ENCODE measurements at regions not wholly inside any gene's neighbourhood (a gene's known extent, or its start where the extent isn't known, plus 50 kb on each side); places are given as distances from the start of the nearest gene placed in this dataset.

DNA sequence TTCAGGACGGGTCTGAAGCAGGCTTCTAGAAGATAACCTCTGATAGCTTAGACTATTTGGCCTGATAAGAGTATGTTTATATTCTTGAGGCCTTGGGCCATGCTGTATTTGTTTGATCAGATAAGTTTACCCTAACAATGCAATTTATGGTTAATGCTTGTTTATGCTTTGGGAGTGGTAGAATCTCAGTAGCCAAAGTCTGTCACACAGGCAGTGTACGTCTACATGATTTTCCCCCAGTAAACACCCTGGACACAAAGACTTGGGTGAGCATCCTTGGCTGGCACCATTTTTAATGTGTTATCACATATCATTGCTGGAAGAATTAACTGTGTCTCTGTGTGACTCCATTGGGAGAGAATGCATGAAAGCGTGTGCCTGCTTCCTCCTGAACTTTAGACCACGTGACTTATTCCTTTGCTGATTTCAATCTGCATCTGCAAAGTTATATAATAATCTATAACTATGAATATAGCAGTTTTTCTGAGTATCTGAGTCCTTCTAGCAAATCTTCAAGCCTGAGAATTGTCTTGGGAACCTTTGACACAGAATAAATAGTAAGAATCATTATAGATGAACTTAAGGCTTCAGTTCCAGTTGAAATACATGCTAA lies 172.4 kb downstream of the CASP12 start:
- Histone ChIP-seq H3K4me2 (ENCODE audit: low read depth, low read length, poor library complexity, severe bottlenecking) (no peak overlapping the region), H3K9ac (ENCODE audit: low read depth, low read length, poor library complexity, severe bottlenecking) (no peak overlapping the region), H3K9me2 (replicated peaks; ENCODE audit: low read depth, low read length) (no peaks in the 10 kb centered on the region), H3K27me3 (ENCODE audit: insufficient read depth, low read length, poor library complexity, severe bottlenecking) (no peaks in the 10 kb centered on the region), H3K9me3 (ENCODE audit: insufficient read depth, low read depth, low read length) (peaks cover 8% of the 10 kb centered on the region; the same call in 1 of the 2 replicates), H2AFZ (ENCODE audit: low read length) (no peak overlapping the region), H3K4me3 (ENCODE audit: low read length, poor library complexity, severe bottlenecking) (no peak overlapping the region), H4K20me1 (ENCODE audit: insufficient read depth, low read length, poor library complexity, severe bottlenecking) (no peaks in the 10 kb centered on the region), H3F3A (ENCODE audit: low read depth) (no peaks in the 10 kb centered on the region), H3K36me3 (ENCODE audit: insufficient read depth, low read length) (no peaks in the 10 kb centered on the region), H3K79me2 (ENCODE audit: insufficient read depth, low read length) (no peaks in the 10 kb centered on the region), H3K4me1 (ENCODE audit: insufficient read depth, low read length, poor library complexity, severe bottlenecking) (peaks cover 23% of the 10 kb centered on the region)
- TF ChIP-seq, protein P1, sequence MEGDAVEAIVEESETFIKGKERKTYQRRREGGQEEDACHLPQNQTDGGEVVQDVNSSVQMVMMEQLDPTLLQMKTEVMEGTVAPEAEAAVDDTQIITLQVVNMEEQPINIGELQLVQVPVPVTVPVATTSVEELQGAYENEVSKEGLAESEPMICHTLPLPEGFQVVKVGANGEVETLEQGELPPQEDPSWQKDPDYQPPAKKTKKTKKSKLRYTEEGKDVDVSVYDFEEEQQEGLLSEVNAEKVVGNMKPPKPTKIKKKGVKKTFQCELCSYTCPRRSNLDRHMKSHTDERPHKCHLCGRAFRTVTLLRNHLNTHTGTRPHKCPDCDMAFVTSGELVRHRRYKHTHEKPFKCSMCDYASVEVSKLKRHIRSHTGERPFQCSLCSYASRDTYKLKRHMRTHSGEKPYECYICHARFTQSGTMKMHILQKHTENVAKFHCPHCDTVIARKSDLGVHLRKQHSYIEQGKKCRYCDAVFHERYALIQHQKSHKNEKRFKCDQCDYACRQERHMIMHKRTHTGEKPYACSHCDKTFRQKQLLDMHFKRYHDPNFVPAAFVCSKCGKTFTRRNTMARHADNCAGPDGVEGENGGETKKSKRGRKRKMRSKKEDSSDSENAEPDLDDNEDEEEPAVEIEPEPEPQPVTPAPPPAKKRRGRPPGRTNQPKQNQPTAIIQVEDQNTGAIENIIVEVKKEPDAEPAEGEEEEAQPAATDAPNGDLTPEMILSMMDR (conservative IDR thresholded peaks at IDR 0.05; ENCODE audit: low read length): no peak

DNA sequence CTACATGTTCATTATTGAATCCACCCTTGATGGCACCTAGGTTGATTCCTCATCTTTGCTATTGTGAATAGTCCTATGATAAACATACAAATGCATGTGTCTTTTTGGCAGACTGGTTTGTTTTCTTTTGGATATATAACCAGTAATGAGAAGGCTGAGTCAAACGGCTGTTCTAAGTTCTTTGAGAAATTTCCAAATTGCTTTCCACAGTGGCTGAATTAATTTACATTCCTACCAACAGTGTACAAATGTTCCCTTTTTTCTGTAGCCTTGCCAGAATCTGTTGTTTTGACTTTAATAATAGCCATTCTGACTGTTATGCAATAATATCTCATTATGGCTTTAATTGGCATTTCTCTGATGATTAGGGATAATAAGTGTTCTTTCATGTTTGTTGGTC lies 184.9 kb downstream of the CASP12 start:
- H3K4me2 ChIP-seq (ENCODE audit: low read depth, low read length, poor library complexity, severe bottlenecking): no peak overlapping the region
- H3K27me3 ChIP-seq (ENCODE audit: insufficient read depth, low read length, poor library complexity, severe bottlenecking): no peaks in the 10 kb centered on the region
- peaks cover 8% of the 10 kb centered on the region for H3K4me1 ChIP-seq (ENCODE audit: insufficient read depth, low read length, poor library complexity, severe bottlenecking)
- no peaks in the 10 kb centered on the region for H3K36me3 ChIP-seq (ENCODE audit: insufficient read depth, low read length)
- H3F3A ChIP-seq (ENCODE audit: low read depth): no peaks in the 10 kb centered on the region
- H3K9me2 ChIP-seq (replicated peaks; ENCODE audit: low read depth, low read length): no peaks in the 10 kb centered on the region; the same call in 1 of the 2 replicates
- no peak overlapping the region for H3K9ac ChIP-seq (ENCODE audit: low read depth, low read length, poor library complexity, severe bottlenecking)
- H4K20me1 ChIP-seq (ENCODE audit: insufficient read depth, low read length, poor library complexity, severe bottlenecking): no peaks in the 10 kb centered on the region
- H2AFZ ChIP-seq (ENCODE audit: low read length): no peak overlapping the region
- TF ChIP-seq EZH2phosphoT487 (IDR thresholded peaks at IDR 0.05; ENCODE audit: borderline replicate concordance): no peak
- TF ChIP-seq, protein P1 (conservative IDR thresholded peaks at IDR 0.05; ENCODE audit: low read length): no peak
- H3K79me2 ChIP-seq (ENCODE audit: insufficient read depth, low read length): no peaks in the 10 kb centered on the region
- no peaks in the 10 kb centered on the region for H3K9me3 ChIP-seq (ENCODE audit: insufficient read depth, low read depth, low read length)
- no peak overlapping the region for H3K4me3 ChIP-seq (ENCODE audit: low read length, poor library complexity, severe bottlenecking)

DNA sequence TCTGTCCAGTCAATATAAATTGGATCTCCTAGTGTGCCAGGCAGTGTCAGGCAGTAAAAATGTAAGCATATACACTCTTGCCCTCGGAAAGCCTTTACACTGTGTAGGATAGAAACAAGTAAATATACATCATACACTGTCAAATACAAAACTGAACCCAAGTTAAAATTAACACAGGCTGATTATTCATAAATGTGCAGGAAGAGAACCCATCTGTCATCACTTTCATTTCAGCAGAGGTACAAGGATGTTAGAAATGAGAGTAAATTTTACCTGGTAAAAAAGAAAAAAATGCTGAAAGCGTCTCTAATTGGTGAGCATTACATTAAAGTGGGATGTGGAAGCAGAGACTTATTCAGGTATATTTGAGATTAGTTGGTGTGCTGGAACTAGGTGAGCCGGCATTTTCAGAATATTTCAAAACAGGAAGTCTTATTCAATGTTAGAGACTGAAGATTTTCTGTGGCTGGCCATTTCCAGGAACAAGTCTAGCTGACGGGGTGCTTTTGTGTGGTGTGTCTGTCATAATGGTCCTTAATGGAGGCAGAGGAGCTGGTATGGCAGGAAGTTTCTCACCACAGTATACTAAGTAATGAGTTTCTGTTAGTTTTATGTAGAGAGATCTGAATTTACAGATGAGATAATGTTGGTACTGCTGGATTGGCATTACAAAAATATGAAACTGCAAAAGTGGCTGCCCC lies 192.6 kb downstream of the CASP12 start:
- Histone ChIP-seq H3K9me3 (ENCODE audit: insufficient read depth, low read depth, low read length) (no peaks in the 10 kb centered on the region), H3F3A (ENCODE audit: low read depth) (peaks cover 8% of the 10 kb centered on the region; the same call in 1 of the 2 replicates), H2AFZ (ENCODE audit: low read length) (peak overlapping the region; percentile 52; the same call in 1 of the 2 replicates), H3K36me3 (ENCODE audit: insufficient read depth, low read length) (no peaks in the 10 kb centered on the region), H4K20me1 (ENCODE audit: insufficient read depth, low read length, poor library complexity, severe bottlenecking) (no peaks in the 10 kb centered on the region), H3K27me3 (ENCODE audit: insufficient read depth, low read length, poor library complexity, severe bottlenecking) (no peaks in the 10 kb centered on the region), H3K79me2 (ENCODE audit: insufficient read depth, low read length) (no peaks in the 10 kb centered on the region), H3K4me1 (ENCODE audit: insufficient read depth, low read length, poor library complexity, severe bottlenecking) (peaks cover 62% of the 10 kb centered on the region), H3K9me2 (replicated peaks; ENCODE audit: low read depth, low read length) (no peaks in the 10 kb centered on the region), H3K4me3 (ENCODE audit: low read length, poor library complexity, severe bottlenecking) (peak overlapping the region; percentile 77), H3K4me2 (ENCODE audit: low read depth, low read length, poor library complexity, severe bottlenecking) (peak overlapping the region; percentile 83), H3K9ac (ENCODE audit: low read depth, low read length, poor library complexity, severe bottlenecking) (peak overlapping the region; percentile 85)
- TF ChIP-seq, protein P1 (conservative IDR thresholded peaks at IDR 0.05; ENCODE audit: low read length): no peak
- TF ChIP-seq EZH2phosphoT487 (IDR thresholded peaks at IDR 0.05; ENCODE audit: borderline replicate concordance): no peak

Measured in Loucy (cell line).